Cardiac muscle cell (in vitro differentiated cells and primary cell): ENCODE measurements at regions not wholly inside any gene's neighbourhood (a gene's known extent, or its start where the extent isn't known, plus 50 kb on each side); places are given as distances from the start of the nearest gene placed in this dataset.
"Not testable (repeated sequence)": the region's sequence is repeated elsewhere in the genome, so short reads cannot be mapped to it uniquely, and the experiment has no call there.

Source experiments
- DNase-seq, 2 donors: peaks; one replicate each; pipeline versions ENCODE4 v3.0.0 to v3.0.0-alpha.2; 2010 to 2017; ENCODE audit warnings: low read depth in 1 of 2, low spot score in 1 of 2
- H3K27ac ChIP-seq: fragments of 200-600 bp; sonication (generic); 2 replicates; pipeline ENCODE4 v1.5.1; 2016
- H3K27me3 ChIP-seq: fragments of 200-600 bp; sonication (generic); 2 replicates; pipeline ENCODE4 v1.6.0; 2016; ENCODE audit warnings: control low read depth
- H3K36me3 ChIP-seq: fragments of 200-600 bp; sonication (generic); 2 replicates; pipeline ENCODE4 v1.5.1; 2016; ENCODE audit warnings: control low read depth
- H3K4me1 ChIP-seq: fragments of 200-600 bp; sonication (generic); 2 replicates; pipeline ENCODE4 v1.8.1; 2017; ENCODE audit warnings: low read depth, mild to moderate bottlenecking, mixed run types
- H3K4me3 ChIP-seq: fragments of 200-600 bp; sonication (generic); 2 replicates; pipeline ENCODE4 v1.5.1; 2016; ENCODE audit warnings: mild to moderate bottlenecking
- H3K9me3 ChIP-seq: fragments of 200-600 bp; sonication (generic); 2 replicates; pipeline ENCODE4 v1.5.1; 2017; ENCODE audit warnings: low read depth, mild to moderate bottlenecking, control low read depth
- TF ChIP-seq, protein P1 (sequence below): IDR thresholded peaks from 2 replicates; pipeline ENCODE4 v1.5.1; 2012; ENCODE audit warnings: low read depth, mild to moderate bottlenecking, low read length

DNA sequence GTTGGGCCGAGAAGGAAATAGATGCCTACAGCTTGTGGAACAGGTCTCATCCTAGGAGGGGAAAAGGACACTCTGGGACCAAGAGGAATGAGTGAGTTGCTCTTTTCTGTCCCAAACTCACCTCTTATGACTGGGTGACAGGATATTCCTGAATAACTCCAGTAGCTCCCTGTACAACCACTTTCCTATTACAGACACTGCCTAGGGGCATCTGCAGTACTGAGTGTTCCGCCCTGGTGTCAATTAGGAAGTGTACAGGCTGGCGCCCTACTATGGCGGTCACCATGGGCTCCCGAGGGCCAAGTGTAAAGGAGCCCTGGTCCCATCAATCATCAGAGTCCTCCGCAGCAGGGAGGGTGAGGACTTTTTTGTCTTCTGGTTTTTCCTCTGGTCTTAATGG is 343.4 kb upstream of the USP9Y start:
- no peaks in the 10 kb centered on the region for H3K9me3 ChIP-seq
- H3K36me3 ChIP-seq: no peaks in the 10 kb centered on the region
- TF ChIP-seq, protein P1, sequence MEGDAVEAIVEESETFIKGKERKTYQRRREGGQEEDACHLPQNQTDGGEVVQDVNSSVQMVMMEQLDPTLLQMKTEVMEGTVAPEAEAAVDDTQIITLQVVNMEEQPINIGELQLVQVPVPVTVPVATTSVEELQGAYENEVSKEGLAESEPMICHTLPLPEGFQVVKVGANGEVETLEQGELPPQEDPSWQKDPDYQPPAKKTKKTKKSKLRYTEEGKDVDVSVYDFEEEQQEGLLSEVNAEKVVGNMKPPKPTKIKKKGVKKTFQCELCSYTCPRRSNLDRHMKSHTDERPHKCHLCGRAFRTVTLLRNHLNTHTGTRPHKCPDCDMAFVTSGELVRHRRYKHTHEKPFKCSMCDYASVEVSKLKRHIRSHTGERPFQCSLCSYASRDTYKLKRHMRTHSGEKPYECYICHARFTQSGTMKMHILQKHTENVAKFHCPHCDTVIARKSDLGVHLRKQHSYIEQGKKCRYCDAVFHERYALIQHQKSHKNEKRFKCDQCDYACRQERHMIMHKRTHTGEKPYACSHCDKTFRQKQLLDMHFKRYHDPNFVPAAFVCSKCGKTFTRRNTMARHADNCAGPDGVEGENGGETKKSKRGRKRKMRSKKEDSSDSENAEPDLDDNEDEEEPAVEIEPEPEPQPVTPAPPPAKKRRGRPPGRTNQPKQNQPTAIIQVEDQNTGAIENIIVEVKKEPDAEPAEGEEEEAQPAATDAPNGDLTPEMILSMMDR: no peak
- no peaks in the 10 kb centered on the region for H3K4me1 ChIP-seq
- H3K27ac ChIP-seq: no peak overlapping the region
- H3K27me3 ChIP-seq: no peaks in the 10 kb centered on the region
- DNase-seq: no peak
- H3K4me3 ChIP-seq: no peak overlapping the region

DNA sequence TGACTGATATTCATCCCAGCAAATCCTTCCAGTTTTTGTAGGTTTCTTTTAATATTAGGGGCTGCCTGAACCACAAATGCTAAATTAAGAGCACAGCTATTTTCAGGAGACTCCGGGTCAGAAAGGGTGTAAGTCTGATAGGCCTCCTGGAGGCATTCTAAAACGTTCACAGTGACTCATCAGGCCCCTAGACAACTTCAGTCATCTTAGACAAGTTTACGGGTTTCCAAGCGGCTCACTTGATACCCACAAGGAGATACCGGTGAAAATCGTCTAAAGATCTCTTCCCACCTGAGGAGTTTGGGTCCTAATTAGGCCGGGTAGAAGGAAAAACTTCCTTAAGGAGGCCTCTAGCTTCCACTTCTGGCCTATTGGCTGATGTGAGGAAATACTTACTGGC is 342.7 kb upstream of the USP9Y start:
- H3K27me3 ChIP-seq: no peaks in the 10 kb centered on the region
- H3K9me3 ChIP-seq: no peaks in the 10 kb centered on the region
- no peaks in the 10 kb centered on the region for H3K36me3 ChIP-seq
- H3K4me3 ChIP-seq: no peak overlapping the region
- TF ChIP-seq, protein P1: no peak
- H3K27ac ChIP-seq: no peak overlapping the region
- no peaks in the 10 kb centered on the region for H3K4me1 ChIP-seq
- DNase-seq: no peak

DNA sequence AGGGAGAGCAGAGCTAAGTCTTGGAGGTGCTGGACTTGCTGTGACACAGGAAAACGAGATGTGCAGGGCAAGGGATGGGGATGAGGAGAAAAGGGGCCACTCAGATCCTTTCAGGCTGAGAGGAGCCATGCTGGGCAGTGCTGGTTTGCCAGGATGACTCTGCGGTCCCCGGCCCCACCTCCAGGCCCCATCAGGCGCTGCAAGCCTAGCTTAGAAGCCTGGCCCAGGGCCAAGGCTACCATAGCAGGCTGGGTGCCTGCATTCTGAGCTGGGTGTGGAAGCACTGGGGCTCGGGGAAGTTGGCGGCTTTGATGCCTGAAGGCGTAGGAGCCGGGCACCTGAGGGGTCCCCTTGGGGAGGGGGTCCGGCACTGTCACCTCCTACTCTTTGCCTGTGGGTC is 341.2 kb upstream of the USP9Y start:
- TF ChIP-seq, protein P1: no peak
- no peaks in the 10 kb centered on the region for H3K9me3 ChIP-seq
- no peak overlapping the region for H3K4me3 ChIP-seq
- H3K27me3 ChIP-seq: no peaks in the 10 kb centered on the region
- H3K4me1 ChIP-seq: no peaks in the 10 kb centered on the region
- DNase-seq: no peak
- H3K36me3 ChIP-seq: no peaks in the 10 kb centered on the region
- no peak overlapping the region for H3K27ac ChIP-seq

DNA sequence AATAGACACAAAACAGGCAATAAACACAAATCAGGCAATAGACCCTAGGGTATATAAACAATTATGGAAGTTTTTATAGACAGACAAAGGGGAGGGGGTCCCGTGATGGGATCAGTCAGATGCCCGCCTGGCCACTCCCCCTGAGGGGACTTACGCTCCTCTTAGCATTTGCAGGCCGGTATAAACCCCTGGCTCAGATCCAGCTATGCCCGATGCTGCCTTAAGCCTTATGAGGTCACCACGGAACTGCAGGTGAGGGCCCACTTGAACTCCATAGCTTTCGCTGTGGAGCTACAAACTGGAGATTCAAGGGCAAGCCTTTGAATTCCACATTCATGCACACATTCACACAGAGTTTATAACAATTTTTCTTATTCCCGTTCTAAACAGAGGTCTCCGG is 340.5 kb upstream of the USP9Y start:
- no peaks in the 10 kb centered on the region for H3K36me3 ChIP-seq

DNA sequence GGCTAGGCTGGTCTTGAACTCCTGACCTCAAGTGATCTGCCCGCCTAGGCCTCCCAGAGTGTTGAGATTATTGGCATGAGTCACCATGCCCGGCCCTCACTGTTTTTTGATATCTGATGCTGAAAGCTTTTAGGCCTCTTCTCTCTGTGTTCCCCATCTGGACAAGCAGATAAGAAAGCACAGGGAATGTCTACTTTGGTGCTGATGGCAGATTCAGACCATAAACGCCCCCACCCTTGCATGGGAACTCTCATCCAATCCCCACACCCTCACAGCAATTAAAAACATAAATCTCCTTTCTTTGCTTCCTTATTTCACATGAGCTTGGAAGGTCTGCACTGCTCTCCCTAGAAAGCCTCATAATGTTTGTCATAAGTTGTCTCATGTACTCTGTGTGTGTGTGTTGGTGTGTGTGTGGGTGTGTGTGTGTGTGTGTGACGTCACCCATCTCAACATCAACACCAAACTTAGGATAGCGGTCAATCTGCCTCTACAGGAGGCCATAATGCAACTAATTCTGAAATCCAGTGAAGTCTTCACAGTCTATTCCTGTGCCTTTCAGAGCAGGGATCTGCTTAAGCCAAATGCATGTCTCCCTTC is 335.6 kb upstream of the USP9Y start:
- TF ChIP-seq, protein P1: no peak
- Histone ChIP-seq H3K27ac (no peak overlapping the region), H3K4me3 (no peak overlapping the region), H3K27me3 (no peaks in the 10 kb centered on the region), H3K4me1 (no peaks in the 10 kb centered on the region), H3K36me3 (no peaks in the 10 kb centered on the region), H3K9me3 (no peaks in the 10 kb centered on the region)
- no peak for DNase-seq

More for the DNA sequence above, 340.5 kb upstream of the USP9Y start:
- Histone ChIP-seq H3K4me3 (no peak overlapping the region), H3K27me3 (no peaks in the 10 kb centered on the region), H3K4me1 (no peaks in the 10 kb centered on the region), H3K9me3 (no peaks in the 10 kb centered on the region), H3K27ac (no peak overlapping the region)
- TF ChIP-seq, protein P1: no peak
- DNase-seq: no peak

DNA sequence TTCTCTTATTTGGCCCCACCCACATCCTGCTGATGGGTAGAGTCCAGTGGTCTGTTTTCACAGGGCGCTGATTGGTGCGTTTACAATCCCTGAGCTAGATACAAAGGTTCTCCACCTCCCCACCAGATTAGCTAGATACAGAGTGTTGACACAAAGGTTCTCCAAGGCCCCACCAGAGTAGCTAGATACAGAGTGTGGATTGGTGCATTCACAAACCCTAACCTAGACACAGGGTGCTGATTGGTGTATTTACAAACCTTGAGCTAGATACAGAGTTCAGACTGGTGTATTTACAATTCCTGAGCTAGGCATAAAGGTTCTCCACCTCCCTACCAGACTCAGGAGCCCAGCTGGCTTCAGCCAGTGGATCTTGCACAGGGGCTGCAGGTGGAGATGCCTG is 326.4 kb upstream of the USP9Y start:
- H3K4me1 ChIP-seq, DNase-seq, H3K27me3 ChIP-seq, H3K27ac ChIP-seq, H3K36me3 ChIP-seq, H3K9me3 ChIP-seq, H3K4me3 ChIP-seq: not testable (repeated sequence)

DNA sequence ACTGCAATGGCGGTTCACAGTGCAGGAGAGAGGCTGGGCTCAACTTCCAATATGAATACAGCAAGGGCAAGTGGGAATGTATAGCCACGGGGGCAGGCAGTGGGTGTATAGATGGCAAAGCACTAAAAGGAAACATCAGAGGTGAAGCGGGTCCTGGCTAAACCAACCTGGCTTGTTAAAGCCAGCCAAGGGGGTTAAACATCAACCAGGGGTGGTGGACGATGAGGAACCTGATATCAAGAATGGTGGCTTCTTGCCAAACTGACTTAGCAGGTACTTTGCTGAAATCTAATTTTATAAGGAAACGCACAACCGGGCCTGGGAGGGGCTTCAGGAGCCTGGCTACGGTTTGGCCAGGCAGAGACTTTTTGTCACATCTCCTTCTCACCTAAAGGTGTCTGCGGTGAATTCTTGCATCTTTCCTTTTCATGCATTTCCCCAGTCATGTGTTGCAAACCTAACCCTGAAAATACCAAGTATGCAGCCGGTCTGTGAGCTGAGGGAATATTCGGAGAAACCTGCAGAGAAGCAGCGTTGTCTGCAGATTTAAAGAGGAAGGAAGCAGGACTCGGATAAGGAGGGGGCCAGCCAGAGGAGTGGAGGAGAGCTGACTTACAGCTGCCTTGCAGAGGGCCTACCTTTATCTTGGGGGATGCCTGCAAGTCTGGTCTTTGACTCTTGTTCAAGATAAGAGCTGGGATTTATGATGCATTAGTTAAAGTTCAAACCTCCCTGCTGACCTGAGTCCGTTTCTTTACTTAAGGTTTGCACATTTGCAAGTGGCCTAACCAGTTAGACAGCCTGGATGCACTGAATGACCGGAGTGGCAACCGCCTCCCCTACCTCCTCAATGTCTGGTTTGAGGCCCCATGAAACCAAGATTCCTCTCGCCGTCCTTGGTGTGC is 309.1 kb upstream of the USP9Y start:
- H3K4me3 ChIP-seq, H3K27ac ChIP-seq, DNase-seq, H3K4me1 ChIP-seq, H3K9me3 ChIP-seq, H3K27me3 ChIP-seq, H3K36me3 ChIP-seq: not testable (repeated sequence)
